ENCODE measurements at regions not wholly inside any gene's neighbourhood (a gene's known extent, or its start where the extent isn't known, plus 50 kb on each side); places are given as distances from the start of the nearest gene placed in this dataset.

- no peak for TF ChIP-seq CTCF (IDR thresholded peaks at IDR 0.05; ENCODE audit: low read depth, low read length, poor library complexity, severe bottlenecking)
- TF ChIP-seq EZH2phosphoT487 (IDR thresholded peaks at IDR 0.05; ENCODE audit: borderline replicate concordance, low read length) = no peak
These were observed 164.4 kb downstream of the EVA1A start for GRCh38 chr2:75396314-75396713.
